HEK293 (cell line): ENCODE measurements at regions not wholly inside any gene's neighbourhood (a gene's known extent, or its start where the extent isn't known, plus 50 kb on each side); places are given as distances from the start of the nearest gene placed in this dataset.

Experiments
- HIC1 ChIP-seq: fragments of 450-650 bp; formaldehyde crosslinking; IDR thresholded peaks from 2 replicates; pipeline ENCODE4 v1.5.1; 2016; ENCODE audit warnings: missing biosample characterization, missing genetic modification characterization
- IKZF3 ChIP-seq: fragments of 450-650 bp; IDR thresholded peaks from 2 replicates; pipeline ENCODE4 v1.5.0; 2018; ENCODE audit warnings: missing biosample characterization, mild to moderate bottlenecking, missing genetic modification characterization, moderate library complexity
- REST ChIP-seq: fragments of 450-650 bp; formaldehyde crosslinking; IDR thresholded peaks from 2 replicates; pipeline ENCODE4 v1.5.1; 2016; ENCODE audit warnings: missing biosample characterization, missing genetic modification characterization
- SALL2 ChIP-seq: fragments of 450-650 bp; formaldehyde crosslinking; IDR thresholded peaks from 2 replicates; pipeline ENCODE4 v1.5.0; 2017; ENCODE audit warnings: missing biosample characterization, mild to moderate bottlenecking, missing genetic modification characterization, borderline replicate concordance
- ZNF133 ChIP-seq: fragments of 450-650 bp; formaldehyde crosslinking; IDR thresholded peaks from 2 replicates; pipeline ENCODE4 v1.5.1; 2016; ENCODE audit warnings: missing biosample characterization, missing genetic modification characterization
- ZNF148 ChIP-seq: fragments of 450-650 bp; formaldehyde crosslinking; IDR thresholded peaks from 2 replicates; pipeline ENCODE4 v1.5.0; 2017; ENCODE audit warnings: missing biosample characterization, missing genetic modification characterization, borderline replicate concordance
- ZNF274 ChIP-seq, 2 experiments: fragments of 200-500 bp in 1 of 2; fragments of 450-650 bp in 1 of 2; sonication (Bioruptor generic) in 1 of 2; formaldehyde crosslinking in 1 of 2; IDR thresholded peaks; 2 replicates each; pipeline versions ENCODE4 v1.5.1 to v1.6.1; 2014 to 2016; ENCODE audit warnings: borderline replicate concordance in 1 of 2, inconsistent platforms in 1 of 2, low read length in 1 of 2, missing biosample characterization in 1 of 2, missing genetic modification characterization in 1 of 2
- ZNF398 ChIP-seq: fragments of 450-650 bp; formaldehyde crosslinking; IDR thresholded peaks from 2 replicates; pipeline ENCODE4 v1.5.1; 2017; ENCODE audit warnings: missing biosample characterization, missing genetic modification characterization
- ZNF510 ChIP-seq: fragments of 450-650 bp; formaldehyde crosslinking; IDR thresholded peaks from 2 replicates; pipeline ENCODE4 v1.5.1; 2018; ENCODE audit warnings: mild to moderate bottlenecking, missing genetic modification characterization, missing biosample characterization; ENCODE audit not compliant: insufficient replicate concordance
- TF ChIP-seq, protein P1 (sequence below): fragments of 450-650 bp; formaldehyde crosslinking; IDR thresholded peaks from 2 replicates; pipeline ENCODE4 v1.5.1; 2016; ENCODE audit warnings: missing biosample characterization, missing genetic modification characterization

GRCh38 chr5:8383616-8384015 lies 514.7 kb downstream of the MTRR start:
- TF ChIP-seq ZNF133 = no peak
- TF ChIP-seq ZNF274 (IDR thresholded peaks at IDR 0.05; ENCODE audit: low read length) = no peak
- no peak for TF ChIP-seq ZNF274 (tag by site-specific recombination; IDR thresholded peaks at IDR 0.05; ENCODE audit: borderline replicate concordance)
- no peak for TF ChIP-seq IKZF3 (tag by site-specific recombination)
- TF ChIP-seq, protein P1, sequence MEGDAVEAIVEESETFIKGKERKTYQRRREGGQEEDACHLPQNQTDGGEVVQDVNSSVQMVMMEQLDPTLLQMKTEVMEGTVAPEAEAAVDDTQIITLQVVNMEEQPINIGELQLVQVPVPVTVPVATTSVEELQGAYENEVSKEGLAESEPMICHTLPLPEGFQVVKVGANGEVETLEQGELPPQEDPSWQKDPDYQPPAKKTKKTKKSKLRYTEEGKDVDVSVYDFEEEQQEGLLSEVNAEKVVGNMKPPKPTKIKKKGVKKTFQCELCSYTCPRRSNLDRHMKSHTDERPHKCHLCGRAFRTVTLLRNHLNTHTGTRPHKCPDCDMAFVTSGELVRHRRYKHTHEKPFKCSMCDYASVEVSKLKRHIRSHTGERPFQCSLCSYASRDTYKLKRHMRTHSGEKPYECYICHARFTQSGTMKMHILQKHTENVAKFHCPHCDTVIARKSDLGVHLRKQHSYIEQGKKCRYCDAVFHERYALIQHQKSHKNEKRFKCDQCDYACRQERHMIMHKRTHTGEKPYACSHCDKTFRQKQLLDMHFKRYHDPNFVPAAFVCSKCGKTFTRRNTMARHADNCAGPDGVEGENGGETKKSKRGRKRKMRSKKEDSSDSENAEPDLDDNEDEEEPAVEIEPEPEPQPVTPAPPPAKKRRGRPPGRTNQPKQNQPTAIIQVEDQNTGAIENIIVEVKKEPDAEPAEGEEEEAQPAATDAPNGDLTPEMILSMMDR = no peak
- TF ChIP-seq ZNF510 (tag by site-specific recombination) = no peak
- no peak for TF ChIP-seq SALL2
- TF ChIP-seq ZNF148 (tag by site-specific recombination) = no peak
- TF ChIP-seq REST (tag by site-specific recombination) = no peak
- TF ChIP-seq HIC1 = no peak
- TF ChIP-seq ZNF398 (tag by site-specific recombination) = no peak
